Ramos (cell line): ENCODE measurements at regions not wholly inside any gene's neighbourhood (a gene's known extent, or its start where the extent isn't known, plus 50 kb on each side); places are given as distances from the start of the nearest gene placed in this dataset.

ENCODE experiments used
- in situ Hi-C: fragments of 300-500 bp; cut with MboI; formaldehyde crosslinking; loops from one replicate; pipeline ENCODE4 v1.14.3; 2022; ENCODE audit warnings: low sequenced_read_pairs; ENCODE audit not compliant: unreplicated experiment

- in situ Hi-C loops, result no loop called here
Observed at GRCh38 chr2:7994397-7994951, 687.4 kb upstream of the ID2 start.

DNA sequence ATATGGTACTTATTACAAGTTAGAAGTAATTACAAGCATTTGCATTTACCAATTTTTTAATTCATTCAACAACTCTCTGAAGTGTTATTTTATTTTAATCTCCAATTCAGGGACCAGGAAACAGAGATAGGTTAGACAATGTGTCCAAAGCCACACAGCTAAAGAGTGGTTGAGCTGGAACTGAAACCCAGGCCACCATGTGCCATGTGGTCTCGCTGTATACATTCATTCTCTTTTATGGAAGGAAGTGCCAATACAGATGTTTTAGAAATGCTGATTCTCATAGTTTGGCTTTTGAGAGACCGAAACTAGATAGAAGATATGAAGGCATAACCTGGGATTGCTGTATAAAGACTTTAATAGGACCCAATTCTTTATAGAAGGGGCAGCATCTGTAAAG lies 684.6 kb upstream of the ID2 start:
- in situ Hi-C loops, result no loop called here

GRCh38 chr2:7999683-8000476 lies 682.0 kb upstream of the ID2 start:
- in situ Hi-C loops, result no loop called here

GRCh38 chr2:8000870-8001269 lies 681.0 kb upstream of the ID2 start:
- in situ Hi-C loops, result no loop called here

DNA sequence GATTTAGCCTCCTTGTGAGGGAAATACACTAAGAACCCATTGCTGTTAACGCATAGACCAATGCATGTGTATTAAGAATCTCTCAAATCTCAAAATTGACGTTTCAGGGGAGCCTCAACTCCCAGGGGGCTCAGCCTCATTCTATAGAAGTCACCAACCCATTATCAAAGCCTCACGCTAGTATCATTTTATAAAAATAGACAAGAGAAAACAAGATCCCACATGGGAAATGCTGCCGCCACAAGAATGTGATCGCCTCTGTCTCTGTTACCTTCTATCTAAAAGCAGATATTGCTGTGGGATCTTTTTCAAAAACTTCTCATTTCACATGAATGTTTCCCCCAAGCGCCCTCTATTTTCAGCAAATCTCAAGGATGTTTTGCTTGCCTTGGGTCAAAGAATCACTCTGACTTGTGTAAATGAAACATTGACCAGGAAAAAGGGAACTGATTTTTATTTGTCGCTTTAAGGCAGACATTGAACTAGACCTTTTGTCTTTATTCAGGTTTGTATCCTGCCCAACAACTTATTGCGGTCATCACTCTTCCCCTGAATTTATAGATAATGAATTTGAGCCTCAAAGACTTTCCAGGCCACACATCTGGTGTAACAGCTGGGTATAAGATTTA lies 679.0 kb upstream of the ID2 start:
- in situ Hi-C loops, result no loop called here

- in situ Hi-C loops, result no loop called here
Observed at GRCh38 chr2:8003462-8004075, 678.3 kb upstream of the ID2 start.

- in situ Hi-C loops, result no loop called here
Observed at GRCh38 chr2:8004250-8004681, 677.6 kb upstream of the ID2 start.

DNA sequence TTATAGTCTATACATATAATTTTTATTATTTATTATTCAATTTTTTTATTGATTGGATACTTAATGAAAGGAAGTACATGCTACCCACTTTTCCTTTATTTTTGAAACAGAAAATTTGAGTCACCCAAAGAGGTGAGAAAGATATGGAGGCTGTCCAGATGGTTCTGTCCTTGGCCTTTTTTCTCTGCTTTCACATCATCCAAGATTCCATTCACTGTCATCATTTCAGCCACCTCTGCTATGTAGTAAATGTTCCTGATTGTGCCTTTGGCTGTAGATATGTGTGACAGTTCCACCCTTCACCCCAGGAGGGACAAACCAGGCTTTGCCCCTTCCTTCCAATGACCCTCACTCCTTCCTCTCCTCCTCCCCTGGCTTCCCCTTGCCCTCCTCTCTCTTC lies 675.7 kb upstream of the ID2 start:
- in situ Hi-C loops, result no loop called here

GRCh38 chr2:8006626-8007025 lies 675.2 kb upstream of the ID2 start:
- in situ Hi-C loops, result no loop called here

- in situ Hi-C loops, result no loop called here
Observed at GRCh38 chr2:8009010-8009597, 672.8 kb upstream of the ID2 start.

DNA sequence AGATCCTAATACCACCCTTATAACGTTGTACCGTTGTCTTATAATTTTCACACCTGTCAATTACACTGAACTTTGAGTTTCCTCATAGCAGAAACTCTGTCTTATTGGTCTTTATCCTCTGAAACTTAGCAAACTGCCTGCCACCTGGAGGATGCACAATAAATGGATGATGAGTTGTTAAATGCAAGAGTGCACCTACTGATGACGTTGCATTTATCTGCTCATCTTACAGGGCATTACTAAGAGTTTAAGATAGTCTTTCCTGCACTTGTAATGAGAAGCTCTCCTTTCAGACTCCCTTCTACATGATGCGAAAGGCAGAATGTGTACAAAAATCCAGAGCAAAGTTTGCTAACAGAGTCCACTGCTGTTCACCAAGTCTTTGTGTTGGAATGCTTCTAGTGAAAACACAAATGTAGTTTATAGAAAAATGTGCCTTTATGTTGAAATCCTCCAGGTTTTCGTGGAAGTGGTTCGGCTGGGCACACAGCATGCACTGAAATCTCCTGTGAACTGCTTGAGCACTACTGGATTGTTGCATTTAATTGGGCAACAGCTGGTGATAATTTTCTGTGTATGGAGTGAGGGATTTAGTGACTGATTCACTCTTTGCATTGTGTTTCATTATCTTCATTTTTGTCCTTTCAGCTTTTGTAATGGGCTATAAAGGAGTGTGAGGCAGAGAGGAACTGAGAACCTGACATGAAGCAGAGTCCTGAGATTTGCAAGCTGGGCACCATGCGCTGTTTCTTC lies 665.8 kb upstream of the ID2 start:
- in situ Hi-C loops, result no loop called here

DNA sequence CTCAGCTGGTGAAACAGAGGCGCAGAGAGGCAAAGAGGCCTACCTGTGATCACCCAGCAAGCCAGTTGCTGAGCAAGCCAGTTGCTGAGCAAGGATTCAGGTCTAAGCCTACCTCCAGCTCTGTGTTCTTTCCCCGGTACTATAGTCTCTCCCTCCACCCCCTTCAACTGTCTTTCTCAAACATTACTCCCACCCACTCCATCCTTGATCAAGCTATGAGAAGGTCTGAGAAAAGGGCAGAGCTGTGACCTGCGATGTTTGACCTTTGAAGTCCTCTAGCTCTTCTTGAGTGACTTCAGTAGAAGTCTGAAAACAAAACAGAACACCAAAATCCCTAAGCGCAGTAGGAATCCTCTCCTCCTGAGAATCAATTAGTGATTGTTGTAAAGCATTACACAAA lies 665.2 kb upstream of the ID2 start:
- in situ Hi-C loops, result no loop called here

- in situ Hi-C loops, result no loop called here
Observed at GRCh38 chr2:8018956-8019355, 662.9 kb upstream of the ID2 start.

- in situ Hi-C loops, result no loop called here
Observed at GRCh38 chr2:8019934-8020333, 661.9 kb upstream of the ID2 start.

GRCh38 chr2:8021921-8022320 lies 659.9 kb upstream of the ID2 start:
- in situ Hi-C loops, result no loop called here

DNA sequence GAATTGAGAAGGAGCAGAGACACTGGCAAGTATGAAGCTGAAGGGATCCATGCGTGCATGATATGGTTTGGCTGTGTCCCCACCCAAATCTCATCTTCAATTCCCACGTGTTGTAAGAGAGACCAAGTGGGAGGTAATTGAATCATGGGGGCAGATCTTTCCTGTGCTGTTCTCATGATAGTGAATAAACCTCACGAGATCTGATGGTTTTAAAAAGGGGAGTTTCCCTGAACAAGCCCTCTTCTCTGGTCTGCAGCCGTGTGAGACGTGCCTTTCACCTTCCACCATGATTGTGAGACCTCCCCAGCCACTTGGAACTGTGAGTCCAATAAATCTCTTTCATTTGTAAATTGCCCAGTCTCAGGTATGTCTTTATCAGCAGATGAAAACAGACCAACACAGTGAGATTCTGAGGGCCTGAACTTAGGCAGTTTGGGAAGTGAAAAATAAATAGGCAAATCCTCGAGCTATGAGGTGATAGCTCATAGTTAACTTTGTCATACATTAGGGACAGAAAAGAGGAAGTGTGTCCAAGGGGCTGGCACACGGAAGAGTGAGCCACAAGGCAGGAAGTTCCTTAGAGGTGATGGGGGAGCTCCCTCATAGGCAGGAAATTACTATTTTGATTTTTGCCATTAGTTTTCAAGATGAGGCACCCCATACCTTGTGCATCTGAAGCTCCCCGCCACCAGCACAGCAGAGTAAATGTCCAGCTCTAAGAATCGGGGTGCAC lies 658.8 kb upstream of the ID2 start:
- in situ Hi-C loops, result no loop called here

DNA sequence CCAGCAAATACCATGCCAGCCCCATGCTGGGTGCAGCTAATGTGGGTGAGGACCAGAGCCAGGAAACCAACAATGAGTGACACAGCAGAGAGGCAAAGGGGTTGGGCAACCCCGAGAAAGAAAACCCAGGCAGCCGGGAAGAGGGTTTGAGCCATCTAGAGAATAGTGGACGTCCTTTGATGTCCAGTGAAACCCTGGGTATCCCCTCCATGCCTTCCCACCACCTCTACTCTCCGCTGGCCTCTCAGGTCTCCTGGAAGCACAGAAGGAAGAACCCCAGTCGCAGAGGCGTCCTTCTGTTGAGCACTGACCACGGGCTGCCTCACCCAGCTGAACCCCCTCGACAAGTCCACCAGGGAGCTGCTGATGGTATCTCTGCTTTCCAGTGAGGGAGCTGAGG lies 657.4 kb upstream of the ID2 start:
- in situ Hi-C loops, result no loop called here

- in situ Hi-C loops, result no loop called here
Observed at GRCh38 chr2:8026381-8026780, 655.5 kb upstream of the ID2 start.

GRCh38 chr2:8027387-8027786 lies 654.5 kb upstream of the ID2 start:
- in situ Hi-C loops, result no loop called here

DNA sequence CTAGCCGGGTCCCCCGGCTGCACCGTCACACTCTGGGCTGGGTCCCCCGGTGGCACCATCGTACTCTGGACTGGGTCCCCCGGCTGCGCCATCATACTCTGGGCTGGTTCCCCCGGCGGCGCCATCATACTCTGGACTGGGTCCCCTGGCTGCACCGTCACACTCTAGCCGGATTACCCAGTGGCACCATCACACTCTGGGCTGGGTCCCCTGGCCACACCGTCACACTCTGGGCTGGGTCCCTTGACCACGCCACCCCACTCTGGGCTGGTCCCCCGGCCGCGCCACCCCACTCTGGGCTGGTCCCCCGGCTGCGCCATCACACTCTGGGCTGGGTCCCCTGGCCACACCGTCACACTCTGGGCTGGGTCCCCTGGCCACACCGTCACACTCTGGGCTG lies 653.8 kb upstream of the ID2 start:
- in situ Hi-C loops, result no loop called here
